Kidney (tissue), 13 donors: ENCODE measurements at regions not wholly inside any gene's neighbourhood (a gene's known extent, or its start where the extent isn't known, plus 50 kb on each side); places are given as distances from the start of the nearest gene placed in this dataset.

Source experiments
- DNase-seq, 5 donors: peaks; one replicate each; pipeline ENCODE4 v3.0.0-alpha.2; 2013 to 2020
- FAIRE-seq: peaks from 2 replicates; lab custom pipeline; 2012; peaks lifted over from hg19 to GRCh38; lab: Jason Lieb, UNC
- H3K27ac ChIP-seq, 2 donors: one replicate each; pipeline ENCODE4 v1.7.0; 2013; ENCODE audit warnings: low read depth in 2 of 2, low read length in 2 of 2, inconsistent platforms in 1 of 2
- H3K27me3 ChIP-seq: one replicate; pipeline ENCODE4 v1.7.1; 2013; ENCODE audit warnings: low read length, inconsistent platforms; ENCODE audit not compliant: control insufficient read depth, insufficient read depth
- H3K36me3 ChIP-seq, 3 donors: one replicate each; pipeline versions ENCODE4 v1.7.0 to v1.7.1; 2013; ENCODE audit warnings: low read length in 3 of 3, control low read depth in 1 of 3, inconsistent platforms in 1 of 3; ENCODE audit not compliant: insufficient read depth in 3 of 3, control insufficient read depth in 2 of 3
- H3K4me1 ChIP-seq, 3 donors: one replicate each; pipeline versions ENCODE4 v1.7.0 to v1.7.1; 2013; ENCODE audit warnings: low read length in 3 of 3, inconsistent platforms in 1 of 3, low read depth in 1 of 3; ENCODE audit not compliant: control insufficient read depth in 2 of 3, insufficient read depth in 2 of 3
- H3K4me3 ChIP-seq, 3 donors: one replicate each; pipeline versions ENCODE4 v1.7.0 to v1.8.1; 2013; ENCODE audit warnings: low read length in 3 of 3, control low read depth in 1 of 3, inconsistent platforms in 1 of 3
- H3K9ac ChIP-seq, 3 donors: one replicate each; pipeline versions ENCODE4 v1.7.0 to v1.7.1; 2013; ENCODE audit warnings: low read length in 3 of 3, control low read depth in 1 of 3, inconsistent platforms in 1 of 3
- H3K9me3 ChIP-seq, 3 donors: one replicate each; pipeline versions ENCODE4 v1.7.0 to v1.7.1; 2013; ENCODE audit warnings: low read length in 3 of 3, control low read depth in 1 of 3, inconsistent platforms in 1 of 3; ENCODE audit not compliant: control insufficient read depth in 2 of 3, insufficient read depth in 1 of 3
- CTCF ChIP-seq: IDR thresholded peaks from 3 replicates; pipeline ENCODE4 v1.5.1; 2012; ENCODE audit warnings: mild to moderate bottlenecking, moderate library complexity, borderline replicate concordance; ENCODE audit not compliant: insufficient read depth; ENCODE audit errors: extremely low read depth
- intact Hi-C: fragments of 100-400 bp; cut with DNase I; formaldehyde crosslinking; loops from one replicate; pipeline ENCODE4 v1.11.1; 2022
- donor health status: control.
- donor health status: control.
- donor health status: control.
- donor health status: control.
- donor health status: control.
- donor health status: DM: yes; HTN: yes; CAD: no.
- donor health status: Normal renal cell carcinoma (clear cell type).

- Histone ChIP-seq H3K4me1 (peaks cover 0 to 3% (median 2%) of the 10 kb centered on the region in 3 donors), H3K27me3 (no peaks in the 10 kb centered on the region), H3K36me3 (no peaks in the 10 kb centered on the region), H3K9me3 (peaks cover 0 to 2% (median 0%) of the 10 kb centered on the region in 3 donors), H3K4me3 (no peak overlapping the region), H3K27ac (no peak overlapping the region), H3K9ac (no peak overlapping the region)
- intact Hi-C loops, result no loop called here
- FAIRE-seq, result no peak
- DNase-seq, result no peak
- TF ChIP-seq CTCF, result no peak
These were observed 340.7 kb upstream of the JARID2 start for GRCh38 chr6:14905201-14905600.

DNA sequence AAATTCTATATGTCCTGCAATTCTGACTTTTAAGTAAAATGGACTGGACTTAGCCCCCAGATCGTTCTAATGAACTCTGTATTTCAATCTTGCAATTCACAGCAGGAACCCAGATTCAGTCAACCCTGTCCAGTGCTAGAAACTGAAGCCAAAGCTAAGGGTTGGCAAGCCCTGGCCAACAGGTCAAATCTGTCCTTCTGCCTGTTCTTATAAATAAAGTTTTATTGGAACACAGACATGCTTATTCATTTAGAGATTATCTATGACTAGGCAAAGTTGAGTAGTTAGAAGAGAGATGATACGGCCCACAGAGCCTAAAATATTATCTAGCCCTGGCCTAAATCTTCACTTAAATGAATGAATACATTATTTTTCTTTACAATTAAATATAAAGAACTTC, 339.2 kb upstream of the JARID2 start:
- H3K27me3 ChIP-seq, result no peaks in the 10 kb centered on the region
- no peak for DNase-seq

DNA sequence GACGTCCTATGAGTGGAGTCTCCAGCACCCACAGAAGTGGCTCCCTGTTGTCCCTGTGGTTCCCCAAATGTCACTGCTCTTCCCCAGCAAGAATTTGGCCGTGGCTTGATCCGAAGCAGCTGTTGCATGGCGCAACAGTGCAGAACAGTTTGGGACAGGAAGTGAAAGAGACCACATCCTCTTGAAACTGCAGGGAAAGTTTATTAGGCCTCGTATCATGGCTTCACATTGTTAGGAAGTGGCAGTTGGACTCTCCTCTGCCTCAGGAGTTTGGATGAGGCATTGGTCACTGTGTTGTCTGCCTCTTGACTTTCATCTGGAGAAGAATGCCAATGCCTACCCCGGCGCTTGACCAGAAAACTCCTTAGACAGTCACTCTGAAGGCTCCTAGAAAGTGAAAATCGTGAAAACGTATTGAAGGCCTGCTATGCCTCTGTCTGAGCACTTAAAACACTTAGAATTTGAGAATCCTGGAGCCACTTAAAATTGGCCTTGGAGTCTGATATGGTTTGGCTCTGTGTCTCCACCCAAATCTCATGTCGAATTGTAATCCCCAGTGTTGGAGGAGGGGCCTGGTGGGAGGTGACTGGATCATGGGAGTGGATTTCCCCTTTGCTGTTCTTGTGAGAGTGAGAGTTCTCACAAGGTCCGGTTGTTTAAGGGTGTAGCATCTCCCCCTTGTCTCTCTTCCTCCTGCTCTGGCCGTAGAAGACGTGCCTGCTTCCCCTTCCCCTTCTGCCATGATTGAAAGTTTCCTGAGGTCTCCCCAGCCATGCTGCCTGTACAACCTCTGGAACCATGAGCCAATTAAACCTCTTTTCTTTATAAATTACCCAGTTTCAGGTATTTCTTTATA, 334.9 kb upstream of the JARID2 start:
- FAIRE-seq (no peak), DNase-seq (peak in 3 of 5 donors; percentile 17 to 86 (median 55))
- no peak overlapping the region for H3K27ac ChIP-seq
- TF ChIP-seq CTCF, result no peak
- H3K36me3 ChIP-seq, result no peaks in the 10 kb centered on the region
- no peaks in the 10 kb centered on the region for H3K27me3 ChIP-seq
- peaks cover 3 to 13% (median 3%) of the 10 kb centered on the region in 3 donors for H3K4me1 ChIP-seq
- no peak overlapping the region for H3K4me3 ChIP-seq
- H3K9ac ChIP-seq, result no peak overlapping the region
- intact Hi-C loops, result no loop called here
- H3K9me3 ChIP-seq, result no peaks in the 10 kb centered on the region

More for the DNA sequence above, 339.2 kb upstream of the JARID2 start:
- H3K4me3 ChIP-seq, result no peak overlapping the region
- H3K4me1 ChIP-seq, result peaks cover 0 to 5% (median 2%) of the 10 kb centered on the region in 3 donors
- H3K27ac ChIP-seq, result no peak overlapping the region
- no peaks in the 10 kb centered on the region for H3K9me3 ChIP-seq
- no peaks in the 10 kb centered on the region for H3K36me3 ChIP-seq
- no peak overlapping the region for H3K9ac ChIP-seq
- no peak for FAIRE-seq
- intact Hi-C loops, result no loop called here
- TF ChIP-seq CTCF, result no peak
